NCI-H128 (cell line): ENCODE measurements at regions not wholly inside any gene's neighbourhood (a gene's known extent, or its start where the extent isn't known, plus 50 kb on each side); places are given as distances from the start of the nearest gene placed in this dataset.
A peak's percentile ranks its signal among the peaks of the same experiment; 100 is the strongest.
"Not testable (repeated sequence)": the region's sequence is repeated elsewhere in the genome, so short reads cannot be mapped to it uniquely, and the experiment has no call there.

Experiments used
- DNase-seq: peaks from one replicate; lab custom pipeline; 2025; ENCODE audit not compliant: unreplicated experiment; lab: John Stamatoyannopoulos, UW

GRCh38 chr1:214095896-214096295 lies 108.1 kb downstream of the PROX1 start:
- not testable (repeated sequence) for DNase-seq

- DNase-seq = no peak
Measured at GRCh38 chr1:214101246-214101645, 113.5 kb downstream of the PROX1 start.

GRCh38 chr1:214101828-214102227 lies 114.1 kb downstream of the PROX1 start:
- no peak for DNase-seq

GRCh38 chr1:214102907-214103306 lies 115.1 kb downstream of the PROX1 start:
- no peak for DNase-seq

GRCh38 chr1:214103778-214104177 lies 116.0 kb downstream of the PROX1 start:
- no peak for DNase-seq

- no peak for DNase-seq
Measured at GRCh38 chr1:214106375-214106774, 118.6 kb downstream of the PROX1 start.

- DNase-seq = no peak
Measured at GRCh38 chr1:214107322-214108096, 119.7 kb downstream of the PROX1 start.

GRCh38 chr1:214108097-214108446 lies 120.3 kb downstream of the PROX1 start:
- no peak for DNase-seq

GRCh38 chr1:214111796-214112195 lies 124.0 kb downstream of the PROX1 start:
- no peak for DNase-seq

- no peak for DNase-seq
Measured at GRCh38 chr1:214116258-214116657, 128.5 kb downstream of the PROX1 start.

GRCh38 chr1:214117780-214118179 lies 130.0 kb downstream of the PROX1 start:
- no peak for DNase-seq

- DNase-seq = no peak
Measured at GRCh38 chr1:214120191-214120590, 132.4 kb downstream of the PROX1 start.

- DNase-seq = no peak
Measured at GRCh38 chr1:214120951-214121350, 133.2 kb downstream of the PROX1 start.

GRCh38 chr1:214122110-214122509 lies 134.3 kb downstream of the PROX1 start:
- no peak for DNase-seq

- peak; percentile 69 for DNase-seq
Measured at GRCh38 chr1:214123061-214123784, 135.4 kb downstream of the PROX1 start.

GRCh38 chr1:214124281-214124805 lies 136.6 kb downstream of the PROX1 start:
- no peak for DNase-seq

- DNase-seq = no peak
Measured at GRCh38 chr1:214124915-214125314, 137.1 kb downstream of the PROX1 start.

- DNase-seq = no peak
Measured at GRCh38 chr1:214125819-214126218, 138.0 kb downstream of the PROX1 start.

GRCh38 chr1:214126697-214127146 lies 138.9 kb downstream of the PROX1 start:
- no peak for DNase-seq

GRCh38 chr1:214127705-214128104 lies 139.9 kb downstream of the PROX1 start:
- no peak for DNase-seq

- no peak for DNase-seq
Measured at GRCh38 chr1:214135886-214136285, 145.1 kb upstream of the SMYD2 start.

- DNase-seq = no peak
Measured at GRCh38 chr1:214136324-214136919, 144.5 kb upstream of the SMYD2 start.
